Activated B cell treated with CpG ODN at 0.5 μM for 24 hours (primary cell): ENCODE measurements at regions not wholly inside any gene's neighbourhood (a gene's known extent, or its start where the extent isn't known, plus 50 kb on each side); places are given as distances from the start of the nearest gene placed in this dataset.

Experiments used
- ATAC-seq: fragments of 200-7000 bp; cut with Tn5 transposase; one replicate; pipeline ENCODE4 v1.10.0; 2021; ENCODE audit warnings: low read depth, mild to moderate bottlenecking, moderate library complexity
- CTCF ChIA-PET: fragments of 350-600 bp; sonication (Branson Sonifier 250); formaldehyde crosslinking; loops from one replicate; lab custom pipeline; 2021; ENCODE audit warnings: antibody characterized with exemption; lab: Charles Lee
- POLR2A ChIA-PET: fragments of 350-600 bp; sonication (Branson Sonifier 250); formaldehyde crosslinking; loops from one replicate; lab custom pipeline; 2021; ENCODE audit warnings: antibody characterized with exemption; lab: Charles Lee
- DNase-seq: peaks from one replicate; pipeline ENCODE4 v3.0.0; 2022
- H3K27ac Mint-ChIP-seq: one replicate; pipeline ENCODE4 v1.8.0; 2020; ENCODE audit warnings: mixed read lengths
- H3K27me3 Mint-ChIP-seq: one replicate; pipeline ENCODE4 v1.8.0; 2021; ENCODE audit warnings: mixed read lengths
- H3K36me3 Mint-ChIP-seq: one replicate; pipeline ENCODE4 v1.8.0; 2021; ENCODE audit warnings: low read depth, mixed read lengths
- H3K4me1 Mint-ChIP-seq: one replicate; pipeline ENCODE4 v1.8.0; 2021; ENCODE audit warnings: mixed read lengths
- H3K4me3 Mint-ChIP-seq: one replicate; pipeline ENCODE4 v1.8.0; 2020; ENCODE audit warnings: mild to moderate bottlenecking, mixed read lengths
- H3K9me3 Mint-ChIP-seq: one replicate; pipeline ENCODE4 v1.8.0; 2020; ENCODE audit warnings: mixed read lengths
- intact Hi-C: fragments of 100-400 bp; cut with micrococcal nuclease; formaldehyde crosslinking; loops from one replicate; pipeline ENCODE4 v1.15.1; 2024
- TF ChIP-seq, protein P1 (sequence below): fragments of 200-600 bp; IDR thresholded peaks from one replicate; pipeline ENCODE4 v1.8.0; 2022; ENCODE audit warnings: antibody characterized with exemption, mild to moderate bottlenecking

GRCh38 chr3:21062831-21063294 is 688.1 kb downstream of the ZNF385D start:
- H3K9me3 Mint-ChIP-seq = no peaks in the 10 kb centered on the region
- H3K4me1 Mint-ChIP-seq = no peaks in the 10 kb centered on the region
- ChIA-PET CTCF (no interaction called here), POLR2A (no interaction called here)
- H3K27ac Mint-ChIP-seq = no peak overlapping the region
- H3K4me3 Mint-ChIP-seq = no peak overlapping the region
- DNase-seq (no peak), ATAC-seq (no peak)
- H3K27me3 Mint-ChIP-seq = no peaks in the 10 kb centered on the region
- intact Hi-C loops = no loop called here
- TF ChIP-seq, protein P1, sequence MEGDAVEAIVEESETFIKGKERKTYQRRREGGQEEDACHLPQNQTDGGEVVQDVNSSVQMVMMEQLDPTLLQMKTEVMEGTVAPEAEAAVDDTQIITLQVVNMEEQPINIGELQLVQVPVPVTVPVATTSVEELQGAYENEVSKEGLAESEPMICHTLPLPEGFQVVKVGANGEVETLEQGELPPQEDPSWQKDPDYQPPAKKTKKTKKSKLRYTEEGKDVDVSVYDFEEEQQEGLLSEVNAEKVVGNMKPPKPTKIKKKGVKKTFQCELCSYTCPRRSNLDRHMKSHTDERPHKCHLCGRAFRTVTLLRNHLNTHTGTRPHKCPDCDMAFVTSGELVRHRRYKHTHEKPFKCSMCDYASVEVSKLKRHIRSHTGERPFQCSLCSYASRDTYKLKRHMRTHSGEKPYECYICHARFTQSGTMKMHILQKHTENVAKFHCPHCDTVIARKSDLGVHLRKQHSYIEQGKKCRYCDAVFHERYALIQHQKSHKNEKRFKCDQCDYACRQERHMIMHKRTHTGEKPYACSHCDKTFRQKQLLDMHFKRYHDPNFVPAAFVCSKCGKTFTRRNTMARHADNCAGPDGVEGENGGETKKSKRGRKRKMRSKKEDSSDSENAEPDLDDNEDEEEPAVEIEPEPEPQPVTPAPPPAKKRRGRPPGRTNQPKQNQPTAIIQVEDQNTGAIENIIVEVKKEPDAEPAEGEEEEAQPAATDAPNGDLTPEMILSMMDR = no peak
- no peaks in the 10 kb centered on the region for H3K36me3 Mint-ChIP-seq

- H3K9me3 Mint-ChIP-seq = peaks cover 5% of the 10 kb centered on the region
- H3K4me1 Mint-ChIP-seq = no peaks in the 10 kb centered on the region
- ChIA-PET POLR2A (no interaction called here), CTCF (no interaction called here)
- no peaks in the 10 kb centered on the region for H3K27me3 Mint-ChIP-seq
- TF ChIP-seq, protein P1 = no peak
- ATAC-seq (no peak), DNase-seq (no peak)
- no peaks in the 10 kb centered on the region for H3K36me3 Mint-ChIP-seq
- intact Hi-C loops = no loop called here
- H3K4me3 Mint-ChIP-seq = no peak overlapping the region
- no peak overlapping the region for H3K27ac Mint-ChIP-seq
These were observed 691.6 kb downstream of the ZNF385D start for GRCh38 chr3:21059404-21059803.

GRCh38 chr3:21056293-21056692 is 694.7 kb downstream of the ZNF385D start:
- Mint-ChIP-seq H3K9me3 (peaks cover 10% of the 10 kb centered on the region), H3K27me3 (no peaks in the 10 kb centered on the region), H3K4me3 (no peak overlapping the region), H3K36me3 (no peaks in the 10 kb centered on the region), H3K27ac (no peak overlapping the region), H3K4me1 (no peaks in the 10 kb centered on the region)
- POLR2A ChIA-PET = no interaction called here
- intact Hi-C loops = no loop called here
- no peak for DNase-seq
- CTCF ChIA-PET = no interaction called here
- no peak for ATAC-seq
- TF ChIP-seq, protein P1 = no peak

DNA sequence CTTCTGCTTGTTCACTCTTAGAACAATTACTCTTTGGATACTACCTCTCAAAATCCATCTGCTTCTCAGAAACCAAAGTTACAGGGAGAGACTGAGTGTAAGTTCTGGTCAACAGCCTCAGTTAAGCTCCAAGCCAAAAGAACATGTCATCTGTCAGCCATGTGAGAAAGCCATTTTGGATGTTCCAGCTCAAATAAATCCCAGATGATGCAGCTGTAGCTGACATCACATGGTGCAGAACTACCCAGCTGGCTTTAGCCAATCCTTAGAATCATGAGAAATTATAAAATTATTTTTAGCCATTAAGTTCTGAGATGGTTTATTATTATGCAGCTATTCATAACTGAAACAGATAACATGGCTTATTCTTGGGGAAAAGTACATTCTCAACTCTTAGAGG is 696.0 kb downstream of the ZNF385D start:
- DNase-seq (no peak), ATAC-seq (no peak)
- Mint-ChIP-seq H3K27ac (no peak overlapping the region), H3K27me3 (no peaks in the 10 kb centered on the region), H3K9me3 (peaks cover 10% of the 10 kb centered on the region), H3K36me3 (no peaks in the 10 kb centered on the region), H3K4me3 (no peak overlapping the region), H3K4me1 (no peaks in the 10 kb centered on the region)
- TF ChIP-seq, protein P1 = no peak
- intact Hi-C loops = no loop called here
- ChIA-PET POLR2A (no interaction called here), CTCF (no interaction called here)

- no peaks in the 10 kb centered on the region for H3K36me3 Mint-ChIP-seq
- POLR2A ChIA-PET = no interaction called here
- no peak for ATAC-seq
- peaks cover 10% of the 10 kb centered on the region for H3K9me3 Mint-ChIP-seq
- no peak overlapping the region for H3K4me3 Mint-ChIP-seq
- DNase-seq = no peak
- H3K4me1 Mint-ChIP-seq = no peaks in the 10 kb centered on the region
- TF ChIP-seq, protein P1 = no peak
- CTCF ChIA-PET = no interaction called here
- intact Hi-C loops = no loop called here
- H3K27me3 Mint-ChIP-seq = no peaks in the 10 kb centered on the region
- H3K27ac Mint-ChIP-seq = no peak overlapping the region
These were observed 696.9 kb downstream of the ZNF385D start for GRCh38 chr3:21054064-21054463.
